ENCODE measurements at regions not wholly inside any gene's neighbourhood (a gene's known extent, or its start where the extent isn't known, plus 50 kb on each side); places are given as distances from the start of the nearest gene placed in this dataset.

DNA sequence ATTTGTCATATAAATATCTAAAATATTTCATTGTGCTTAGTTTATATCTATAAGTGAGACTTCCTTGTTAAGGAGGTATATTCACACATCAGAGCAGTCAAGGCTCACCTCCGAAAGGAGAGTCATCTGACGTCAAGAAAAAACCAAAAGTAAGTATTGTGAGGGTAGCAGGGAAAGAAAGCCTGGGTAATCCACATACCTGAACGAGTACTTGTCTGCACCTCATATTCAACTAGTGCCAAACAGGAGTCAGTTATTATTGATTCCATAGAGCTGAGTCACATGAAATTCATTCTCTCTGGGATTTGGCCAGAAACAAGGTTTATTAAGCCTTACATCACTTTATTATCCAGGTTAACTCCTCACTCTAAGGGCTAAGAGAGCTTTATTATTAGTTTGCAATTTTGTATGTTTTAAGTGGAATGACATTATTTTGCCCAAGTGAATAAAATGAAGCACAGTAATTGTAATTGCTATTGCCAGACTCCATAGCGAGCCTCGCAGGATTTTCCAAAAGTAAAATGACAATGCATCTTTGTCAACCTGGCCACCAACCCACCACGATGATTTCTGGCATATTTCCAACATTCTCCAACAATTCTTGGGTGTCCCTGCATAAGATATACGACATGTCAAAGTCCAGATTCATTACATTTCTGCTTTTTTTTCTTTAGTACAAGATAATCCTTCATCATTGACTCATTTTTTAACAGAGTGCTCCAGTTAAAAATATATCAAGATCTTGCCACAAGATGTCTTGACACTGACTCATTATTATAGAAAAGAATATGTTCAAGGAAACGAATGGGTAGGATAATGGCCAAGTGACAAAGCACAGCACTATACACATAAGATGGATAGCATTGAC is 1210.4 kb upstream of the ACVR2A start:
- no peak for DNase-seq (ENCODE audit: low read depth in 2 of 3, low spot score in 2 of 3)

DNA sequence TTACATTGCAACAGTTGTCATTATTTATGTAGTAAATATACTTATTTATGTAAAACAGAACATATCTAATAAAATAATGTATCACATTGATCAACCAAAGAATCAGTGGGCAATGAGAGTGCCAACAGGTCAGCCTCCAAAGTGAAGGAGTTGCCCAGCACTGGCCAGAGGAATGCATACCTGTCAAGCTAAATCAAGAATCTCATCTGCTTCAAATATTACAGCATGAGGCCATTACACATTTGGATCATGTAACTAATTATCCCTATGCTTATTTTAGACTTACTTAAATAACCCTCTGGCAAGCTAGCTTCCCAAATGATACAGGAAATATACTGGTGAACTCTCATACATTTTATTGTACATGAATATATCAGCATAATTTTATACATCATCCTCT is 1211.7 kb upstream of the ACVR2A start:
- no peak for DNase-seq (ENCODE audit: low read depth in 2 of 3, low spot score in 2 of 3)

DNA sequence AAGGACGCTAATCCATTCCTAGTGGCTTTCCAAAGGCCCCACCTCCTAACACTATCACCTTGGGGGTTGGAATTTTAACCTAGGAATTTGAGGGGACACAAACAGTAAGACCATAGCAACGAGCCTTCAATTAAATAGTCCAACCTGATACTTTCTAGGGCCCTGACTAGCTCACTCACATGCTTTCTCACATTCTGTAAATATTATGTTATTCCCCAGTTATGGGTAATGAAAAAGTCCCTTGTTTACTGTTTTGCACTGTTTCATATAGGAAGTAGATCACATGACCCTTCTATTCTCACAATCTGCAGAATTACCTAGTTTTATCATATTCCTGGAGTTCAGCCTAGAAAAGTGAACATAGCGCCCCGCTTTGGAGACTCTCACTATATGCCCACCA is 1212.1 kb upstream of the ACVR2A start:
- no peak for DNase-seq (ENCODE audit: low read depth in 2 of 3, low spot score in 2 of 3)

DNA sequence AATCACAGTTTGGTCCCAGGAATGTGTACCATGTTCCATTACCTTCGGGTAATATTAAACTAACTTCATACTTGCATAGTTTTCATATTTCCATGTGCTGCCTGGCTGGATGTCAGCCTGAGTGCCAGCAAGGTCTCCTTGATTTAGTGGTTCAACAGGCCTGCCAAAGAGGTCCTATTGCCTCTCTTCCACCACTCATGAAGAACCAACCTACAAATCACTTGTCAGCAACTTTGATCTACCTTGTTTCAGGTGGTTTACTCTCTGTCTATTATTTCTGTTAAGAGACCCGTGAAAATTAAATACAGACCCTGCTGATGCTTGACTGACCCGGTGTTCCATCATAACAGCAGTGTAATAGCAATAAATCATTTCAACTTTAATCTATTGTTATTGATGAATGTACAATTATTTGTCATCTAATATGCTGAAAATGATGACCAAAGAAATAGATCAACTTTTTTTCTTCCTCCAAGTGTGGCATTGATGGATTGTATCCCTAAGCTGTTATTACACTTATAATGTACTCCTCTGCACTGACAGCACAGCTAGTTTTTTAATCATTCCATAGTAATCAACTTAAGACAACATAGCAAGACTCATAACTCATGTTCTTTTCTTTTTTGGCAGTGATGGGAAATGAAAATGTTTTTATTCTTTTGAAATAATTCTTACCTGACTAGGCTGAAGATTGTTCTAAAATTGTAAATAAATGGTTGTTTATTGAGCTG is 1220.2 kb upstream of the ACVR2A start:
- DNase-seq (ENCODE audit: low read depth in 2 of 3, low spot score in 2 of 3) = no peak

DNA sequence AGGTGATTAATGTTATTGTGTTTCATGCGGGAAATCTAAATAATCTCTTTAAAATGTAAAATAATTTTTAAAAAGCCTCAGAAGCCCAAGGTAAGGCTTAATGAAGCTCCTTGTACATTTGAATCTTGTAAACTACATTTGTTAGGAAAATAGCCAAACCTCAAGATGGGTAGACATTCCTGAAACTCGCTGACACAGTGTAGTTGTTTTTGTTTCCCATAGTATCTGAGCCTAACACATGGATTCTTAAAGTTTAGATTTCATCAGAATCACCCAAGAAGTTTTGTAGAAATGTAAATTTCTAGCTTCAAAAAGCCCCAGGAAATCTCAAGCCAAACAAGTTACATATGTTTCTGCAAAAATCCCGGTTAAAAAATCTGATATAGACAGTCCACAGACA is 1221.1 kb upstream of the ACVR2A start:
- DNase-seq (ENCODE audit: low read depth in 2 of 3, low spot score in 2 of 3) = no peak

DNA sequence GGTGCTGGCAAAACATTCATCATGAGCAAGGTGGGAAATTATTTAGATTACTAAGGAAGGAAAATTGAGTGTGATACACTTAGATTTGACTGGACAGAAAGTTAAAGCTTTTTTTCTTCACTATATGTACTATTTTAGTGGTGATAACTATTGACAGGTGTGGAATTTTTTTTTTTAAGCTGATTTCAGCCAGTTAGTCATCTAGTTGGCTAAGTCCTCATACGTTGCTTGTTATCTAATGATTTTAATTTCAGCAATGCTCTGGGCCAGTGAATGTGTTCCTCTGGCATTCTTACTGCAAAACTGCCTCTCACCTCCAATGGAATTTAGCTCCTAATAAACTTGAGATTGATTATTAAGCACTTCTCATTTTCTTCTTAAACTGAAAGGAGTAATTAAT is 1223.2 kb upstream of the ACVR2A start:
- DNase-seq (ENCODE audit: low read depth in 2 of 3, low spot score in 2 of 3) = no peak

DNA sequence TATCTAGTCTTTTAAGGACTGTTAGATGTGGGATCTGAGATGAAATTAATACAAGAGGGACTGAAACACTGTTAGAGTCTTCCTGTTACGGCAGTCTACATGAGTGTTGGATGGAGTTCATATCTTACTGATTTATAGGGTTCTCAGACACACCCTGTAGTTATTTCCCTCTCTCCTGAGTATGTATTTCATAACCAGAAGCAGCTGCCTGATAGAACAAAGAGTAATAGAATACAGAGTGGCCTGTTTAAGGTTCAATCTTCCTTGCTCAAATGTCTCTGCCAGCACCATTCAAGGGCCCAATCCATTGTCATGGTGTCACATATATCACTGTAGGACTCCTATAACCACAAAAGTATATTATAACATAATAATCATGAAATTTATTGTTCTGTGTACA is 1229.1 kb upstream of the ACVR2A start:
- DNase-seq (ENCODE audit: low read depth in 2 of 3, low spot score in 2 of 3) = no peak

DNA sequence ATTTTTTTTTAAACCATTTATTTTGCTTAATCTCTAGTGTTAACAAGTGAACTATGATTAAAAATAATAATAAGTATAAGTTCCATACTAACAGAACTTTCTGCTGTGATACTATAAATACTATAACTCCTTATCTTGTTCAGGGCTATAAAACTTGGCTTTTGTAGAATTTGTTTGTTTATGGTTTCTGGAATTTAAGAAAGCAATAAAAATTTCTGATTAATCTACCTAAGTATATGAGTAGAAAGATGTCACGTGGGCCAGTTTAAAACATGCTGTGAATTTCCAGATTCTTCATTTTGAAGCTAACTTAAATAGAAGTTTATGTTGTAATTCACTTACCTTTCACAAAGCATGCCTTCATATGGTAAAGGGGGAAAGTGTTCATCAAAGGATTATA is 1236.3 kb upstream of the ACVR2A start:
- DNase-seq (ENCODE audit: low read depth in 2 of 3, low spot score in 2 of 3) = no peak

DNA sequence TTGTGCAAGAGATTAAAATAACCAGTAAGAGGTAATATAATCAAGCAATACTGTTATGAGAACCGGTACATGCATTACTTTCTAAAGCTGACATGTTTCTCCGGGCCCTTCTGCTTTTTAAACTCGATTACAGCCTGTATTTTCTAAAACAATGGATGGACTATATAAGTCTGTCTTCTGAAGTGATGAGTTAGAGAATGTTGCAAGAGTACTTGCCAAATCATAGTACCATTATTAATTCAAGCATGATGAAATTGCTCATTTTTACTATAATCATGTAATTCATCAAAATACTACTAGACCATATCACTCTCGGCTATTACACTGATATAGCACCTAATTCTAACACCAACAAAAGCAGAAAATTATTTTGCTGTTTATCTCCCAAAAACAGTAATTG is 1240.3 kb upstream of the ACVR2A start:
- DNase-seq (ENCODE audit: low read depth in 2 of 3, low spot score in 2 of 3) = no peak

DNA sequence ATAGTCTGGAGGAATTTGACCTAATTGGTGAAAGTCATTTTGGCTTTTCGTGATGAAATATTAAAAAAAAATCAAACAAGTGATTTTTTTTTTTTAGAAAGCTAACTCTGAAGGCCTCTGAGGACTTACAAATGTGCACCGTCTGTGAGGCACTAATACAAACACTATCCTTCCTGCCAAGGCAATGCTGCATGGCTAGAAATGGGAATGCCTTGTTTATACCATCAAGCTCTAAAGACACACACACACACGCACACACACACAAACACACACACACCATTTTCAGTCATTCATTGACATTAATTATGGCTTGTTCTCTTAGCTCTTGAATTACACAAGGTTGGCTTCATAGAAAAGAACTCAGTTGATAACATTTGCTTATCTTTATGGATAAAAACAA is 1242.0 kb upstream of the ACVR2A start:
- no peak for DNase-seq (ENCODE audit: low read depth in 2 of 3, low spot score in 2 of 3)

DNA sequence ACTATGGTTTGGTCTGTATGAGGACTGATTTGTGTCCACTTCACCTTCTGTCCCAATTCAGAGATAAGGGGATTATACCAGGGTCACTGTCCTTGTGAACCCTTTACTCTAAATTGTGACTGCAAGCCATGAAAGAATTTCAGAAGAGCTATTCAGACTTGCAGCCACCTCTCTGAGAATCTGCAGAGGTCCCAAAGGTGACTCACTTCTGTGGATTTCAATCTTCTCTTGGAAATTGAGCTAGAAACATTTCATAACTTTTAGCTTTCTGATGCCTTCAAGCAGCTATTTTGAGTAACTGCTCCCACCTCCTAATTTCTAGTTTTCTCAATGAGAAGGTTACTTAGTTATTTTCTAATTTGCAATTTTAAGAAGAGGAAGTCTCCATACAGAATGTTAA is 1242.4 kb upstream of the ACVR2A start:
- DNase-seq (ENCODE audit: low read depth in 2 of 3, low spot score in 2 of 3) = no peak

DNA sequence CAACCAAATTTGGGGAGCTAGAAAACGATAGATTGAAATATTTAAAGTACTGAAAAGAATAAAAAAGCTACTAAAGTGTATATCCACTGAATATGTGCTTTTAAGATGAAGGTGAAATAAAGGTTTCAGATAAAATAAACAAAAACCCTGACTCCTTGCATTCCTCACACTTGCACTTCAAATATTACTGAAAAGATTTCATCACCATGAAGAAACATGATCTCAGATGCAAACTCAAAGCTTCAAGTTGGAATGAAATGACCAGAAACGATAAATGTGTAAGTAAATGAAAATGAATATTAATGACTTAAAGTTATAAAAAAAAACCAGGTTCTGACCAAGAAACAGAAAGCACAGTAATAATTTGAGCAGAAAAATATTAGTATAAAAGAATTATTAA is 1246.0 kb upstream of the ACVR2A start:
- DNase-seq (ENCODE audit: low read depth in 2 of 3, low spot score in 2 of 3) = no peak

DNA sequence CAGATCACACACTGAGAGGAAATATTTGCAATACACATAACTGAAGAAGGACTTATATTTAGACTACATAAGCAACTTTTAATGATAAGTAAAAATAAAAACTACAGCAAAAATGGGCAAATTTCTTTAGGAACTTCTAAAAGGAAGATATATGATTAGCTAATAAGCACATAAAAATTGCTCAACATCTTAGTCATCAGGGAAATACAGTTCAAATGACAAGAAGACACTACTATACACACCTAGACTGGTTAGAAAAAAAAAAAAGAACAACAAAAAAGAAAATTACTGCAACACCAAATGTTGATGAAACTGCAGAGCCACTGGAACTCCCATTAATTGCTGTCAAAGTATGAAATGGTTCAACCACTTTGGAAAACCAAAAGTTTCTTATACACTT is 1247.5 kb upstream of the ACVR2A start:
- DNase-seq (ENCODE audit: low read depth in 2 of 3, low spot score in 2 of 3) = no peak

DNA sequence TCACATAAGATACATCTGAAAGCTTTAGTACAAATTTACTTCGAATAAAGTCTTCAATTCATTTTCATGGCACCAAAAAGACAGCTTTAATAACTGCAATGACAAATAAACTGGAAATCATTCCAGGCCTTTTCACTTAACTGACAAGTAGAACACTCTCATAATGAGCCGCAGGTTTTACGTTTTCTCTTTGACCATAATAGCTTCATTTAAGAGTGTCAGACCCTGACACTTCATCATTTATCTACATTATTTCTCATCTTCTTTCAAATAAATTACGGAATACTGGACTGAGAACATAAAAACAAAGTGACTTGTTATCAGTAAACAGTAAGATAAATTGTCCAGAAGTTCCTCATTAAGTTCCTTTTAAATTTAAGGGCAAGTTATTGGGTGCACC is 1252.9 kb upstream of the ACVR2A start:
- no peak for DNase-seq (ENCODE audit: low read depth in 2 of 3, low spot score in 2 of 3)

DNA sequence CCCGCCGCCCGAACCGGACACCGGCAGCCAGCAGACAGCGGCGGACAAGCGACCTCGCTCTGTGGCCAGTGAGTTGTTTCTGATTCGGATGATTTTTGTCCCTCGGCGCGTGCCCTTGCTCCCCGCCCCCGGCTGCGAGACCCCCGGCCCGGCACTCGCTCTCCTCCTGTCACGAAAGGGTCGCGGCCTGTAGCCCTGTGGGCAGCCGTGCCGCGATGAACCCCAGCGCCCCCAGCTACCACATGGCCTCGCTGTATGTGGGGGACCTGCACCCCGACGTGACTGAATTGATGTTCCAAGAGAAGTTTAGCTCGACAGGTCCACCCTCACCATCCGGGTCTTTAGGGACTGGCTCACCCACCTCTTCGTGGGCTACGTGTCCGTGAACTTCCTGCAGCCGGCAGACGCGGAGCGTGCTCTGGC is 1257.5 kb upstream of the ACVR2A start:
- no peak for DNase-seq (ENCODE audit: low read depth in 2 of 3, low spot score in 2 of 3)

DNA sequence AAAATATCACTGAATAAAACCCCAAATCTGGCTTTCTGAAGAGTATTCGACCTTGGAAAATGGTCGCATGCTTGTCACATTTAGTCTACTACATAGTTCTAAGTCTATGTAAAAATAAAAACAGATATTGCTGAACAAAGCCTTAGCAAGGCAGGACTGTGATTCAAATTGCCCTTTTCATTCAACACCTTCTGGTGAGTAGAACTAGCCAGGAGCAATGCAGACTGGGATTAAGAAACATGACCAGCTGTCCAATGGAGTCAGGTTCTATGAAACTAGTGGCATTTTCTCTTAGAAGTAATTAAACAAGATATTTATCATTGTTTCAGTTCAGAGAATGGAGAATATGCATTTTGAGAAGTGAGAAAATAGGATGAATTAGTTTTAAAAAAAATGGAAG is 1260.5 kb upstream of the ACVR2A start:
- DNase-seq (ENCODE audit: low read depth in 2 of 3, low spot score in 2 of 3) = no peak

DNA sequence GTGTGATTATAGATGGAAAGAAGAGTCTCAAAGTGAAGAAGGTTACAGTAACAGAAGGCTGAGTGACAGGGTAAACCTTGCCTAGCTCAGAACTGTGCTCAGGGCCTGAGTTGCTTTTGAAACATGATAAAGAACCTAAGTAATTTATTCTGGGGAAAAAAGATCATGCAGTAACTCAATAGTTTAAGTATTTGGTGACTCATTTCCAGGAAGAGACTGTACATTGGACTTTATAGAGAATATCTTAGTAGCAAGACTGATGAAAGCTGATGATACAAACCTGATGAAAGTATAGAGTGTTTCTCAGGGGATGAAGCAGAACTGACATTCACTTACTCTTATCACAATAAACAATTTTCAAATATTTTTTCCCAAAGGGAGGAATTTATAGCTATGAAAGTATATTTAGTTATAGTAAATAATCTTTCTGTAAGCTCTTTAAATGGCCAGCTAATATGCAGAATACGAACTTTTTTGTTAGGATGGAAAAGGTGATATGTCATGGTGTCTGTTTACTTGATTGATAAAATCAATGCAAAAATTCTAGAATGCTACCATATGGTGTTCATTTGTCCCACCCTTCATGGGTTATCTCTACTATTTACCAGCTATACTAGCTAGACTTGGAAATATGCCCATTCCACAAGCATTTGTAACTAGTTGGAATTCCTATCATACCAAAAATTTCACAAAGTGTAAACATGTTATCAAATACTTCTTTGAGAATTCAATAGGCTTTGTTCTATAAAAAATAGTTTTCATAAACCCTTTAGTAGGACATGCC is 1265.5 kb upstream of the ACVR2A start:
- no peak for DNase-seq (ENCODE audit: low read depth in 2 of 3, low spot score in 2 of 3)

DNA sequence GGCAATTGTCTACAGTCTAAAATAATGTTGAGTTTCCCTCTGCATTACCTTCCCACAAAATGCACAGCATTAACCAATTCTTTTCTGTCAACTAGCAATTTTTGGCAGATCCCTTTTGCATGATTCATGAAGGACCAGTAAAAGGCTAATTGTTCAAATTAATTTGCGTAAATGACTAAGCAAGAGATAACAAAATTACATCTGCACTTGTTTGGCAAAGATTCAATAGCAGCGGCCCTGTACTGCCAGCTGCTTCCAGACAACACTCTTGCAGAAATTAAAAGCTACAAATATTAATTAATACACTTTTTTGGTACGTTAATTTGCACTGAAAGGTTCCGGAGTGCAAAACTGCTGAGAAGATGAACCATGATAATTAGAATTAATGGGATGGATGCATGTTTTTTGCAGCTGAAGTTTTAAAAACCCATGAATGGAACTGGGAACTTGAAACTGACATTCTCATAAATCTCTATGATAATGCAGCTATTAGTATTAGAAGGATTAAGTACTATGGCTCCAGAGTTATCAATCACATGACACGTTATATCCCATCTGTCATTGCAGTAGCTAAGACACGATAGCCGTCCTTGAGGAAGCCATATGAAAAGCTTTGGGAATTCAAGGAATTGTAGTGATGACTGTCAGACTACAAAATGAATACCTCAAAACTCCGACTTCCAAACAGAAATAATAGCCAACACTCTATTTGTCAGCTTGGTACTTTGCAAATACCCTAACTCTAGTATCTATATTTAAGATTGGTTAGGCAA is 1268.3 kb upstream of the ACVR2A start:
- DNase-seq (ENCODE audit: low read depth in 2 of 3, low spot score in 2 of 3) = no peak

DNA sequence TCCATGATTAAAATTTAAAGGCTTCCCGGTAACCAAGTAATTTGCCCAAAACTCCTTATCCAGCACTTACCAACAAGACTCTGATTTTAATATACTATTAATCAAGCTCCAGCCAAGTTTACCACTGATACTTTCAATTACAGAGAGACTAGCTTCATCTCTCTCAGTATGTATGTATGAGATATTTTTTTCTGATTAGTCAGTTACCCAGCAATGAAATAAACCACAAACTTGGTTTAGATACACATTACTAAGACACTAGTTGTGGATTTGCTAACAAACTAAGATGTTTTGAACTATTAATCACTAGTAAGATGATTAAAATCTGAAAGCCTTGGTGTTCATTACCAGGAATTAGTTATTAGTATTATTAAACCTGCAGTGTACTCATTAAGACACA is 1272.2 kb upstream of the ACVR2A start:
- DNase-seq (ENCODE audit: low read depth in 2 of 3, low spot score in 2 of 3) = no peak

DNA sequence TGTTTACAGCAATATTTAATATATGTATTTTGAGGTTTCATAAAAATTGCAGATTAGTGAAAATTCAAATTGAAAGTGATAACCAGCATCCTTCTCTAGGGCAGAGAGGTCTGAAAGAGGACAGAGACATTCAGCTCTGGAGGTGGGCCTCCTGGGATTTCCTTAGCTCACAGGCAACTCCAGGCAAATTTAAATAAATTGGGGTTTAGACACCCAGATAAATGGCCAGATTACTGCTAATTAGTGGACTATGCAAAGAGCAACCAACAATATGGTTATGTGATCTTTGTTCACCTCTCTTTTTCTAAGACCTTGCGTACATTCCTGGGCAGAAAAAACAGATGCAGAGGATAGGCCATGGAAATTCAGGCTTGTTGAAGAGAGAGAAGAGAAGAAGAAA is 1282.8 kb upstream of the ACVR2A start:
- DNase-seq (ENCODE audit: low read depth in 2 of 3, low spot score in 2 of 3) = no peak

DNA sequence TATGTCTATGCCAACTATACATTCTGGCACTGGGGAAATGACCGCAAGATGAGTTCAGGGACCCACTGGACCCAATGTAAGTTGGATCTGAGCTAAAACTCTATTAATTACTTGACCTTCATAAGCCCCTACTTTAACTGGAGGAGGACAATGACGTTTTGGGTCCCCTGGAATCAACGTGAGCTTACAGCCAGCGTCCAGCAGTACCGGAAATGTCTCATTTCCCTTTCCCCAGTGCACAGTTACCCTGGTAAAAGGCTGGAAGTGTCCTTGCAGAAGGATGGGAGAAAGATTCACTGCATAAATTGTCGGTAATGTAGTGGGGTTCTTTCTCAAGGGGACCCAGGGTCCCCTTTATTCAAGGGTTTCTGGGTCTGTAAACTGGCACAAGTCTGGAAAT is 1297.6 kb upstream of the ACVR2A start:
- no peak for DNase-seq (ENCODE audit: low read depth in 2 of 3, low spot score in 2 of 3)

Data from activated CD8-positive, alpha-beta memory T cell treated with anti-CD3 and anti-CD28 coated beads for 48 hours (primary cell).